ENCODE measurements at regions not wholly inside any gene's neighbourhood (a gene's known extent, or its start where the extent isn't known, plus 50 kb on each side); places are given as distances from the start of the nearest gene placed in this dataset.

DNA sequence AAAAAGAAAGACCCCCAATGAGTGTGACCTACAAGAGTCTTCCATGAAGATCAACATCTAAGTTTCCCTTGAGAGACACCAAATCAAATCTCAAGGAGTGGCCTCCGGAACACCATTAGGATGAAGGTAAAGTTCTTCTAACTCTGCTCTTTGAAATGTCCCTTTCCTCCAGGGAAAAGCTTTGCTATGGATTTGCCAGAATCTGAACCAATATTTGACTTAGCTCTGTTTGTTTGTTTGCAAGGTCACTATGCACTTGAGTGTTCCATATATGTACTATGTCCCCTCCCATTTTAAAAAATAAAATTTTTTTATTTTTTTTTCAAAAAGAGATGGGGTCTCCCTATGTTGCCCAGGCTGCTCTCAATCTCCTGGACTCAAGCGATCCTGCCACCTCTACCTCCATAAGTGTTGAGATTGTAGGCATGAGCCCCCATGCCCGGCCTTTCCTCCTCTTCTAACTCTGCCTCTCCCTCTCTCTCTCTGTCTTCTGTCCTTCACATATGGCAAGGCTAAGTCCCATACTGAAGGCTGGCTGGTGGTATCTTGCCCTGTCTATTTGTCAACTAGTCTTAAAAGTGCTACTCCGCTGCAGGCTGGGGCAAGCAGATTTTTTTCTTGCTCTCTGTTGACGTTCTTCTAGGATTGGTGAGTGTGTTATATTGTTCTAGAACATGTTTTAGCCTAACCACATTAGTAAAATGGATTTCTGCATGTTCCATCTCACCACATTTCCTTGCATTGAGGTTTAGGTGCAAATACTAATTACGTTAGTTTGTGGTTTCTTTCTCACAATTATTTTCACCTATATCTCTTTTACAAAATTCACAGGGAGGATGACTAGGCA is 276.7 kb upstream of the DYNLRB2 start:
- DNase-seq = no peak
- H3K4me3 ChIP-seq (ENCODE audit: low read depth, low read length) = no peak overlapping the region
- Mint-ChIP-seq H3K4me1 (ENCODE audit: low read depth, unreplicated experiment) (peaks cover 52% of the 10 kb centered on the region), H3K9me3 (ENCODE audit: unreplicated experiment) (peaks cover 18% of the 10 kb centered on the region), H3K36me3 (ENCODE audit: insufficient read depth, unreplicated experiment) (peaks cover 10% of the 10 kb centered on the region), H3K27ac (ENCODE audit: unreplicated experiment) (peak overlapping the region; percentile 96), H3K27me3 (ENCODE audit: insufficient read depth, unreplicated experiment) (no peaks in the 10 kb centered on the region), H3K4me3 (ENCODE audit: unreplicated experiment) (peak overlapping the region; percentile 71)
- H3K27me3 ChIP-seq (replicated peaks; ENCODE audit: control insufficient read depth, insufficient read depth, low read length) = no peaks in the 10 kb centered on the region
- CTCF ChIA-PET = no interaction called here
- POLR2A ChIA-PET = no interaction called here
- H3K9me3 ChIP-seq = no peaks in the 10 kb centered on the region
- TF ChIP-seq CTCF (IDR thresholded peaks at IDR 0.05; ENCODE audit: insufficient read depth in 1 of 2, low read depth in 1 of 2, low read length in 1 of 2, severe bottlenecking in 1 of 2, unreplicated experiment in 1 of 2) = no peak
- no peaks in the 10 kb centered on the region for H3K36me3 ChIP-seq (ENCODE audit: control insufficient read depth, insufficient read depth, low read length)
- H3K4me1 ChIP-seq = peaks cover 47% of the 10 kb centered on the region
- no TSS peak for BruUV-seq (replicated peaks)
- intact Hi-C loops (cut with micrococcal nuclease; ENCODE audit: unreplicated experiment) = loop anchor here (2.0 to 10.0 kb wide), 2 partner anchors 37 to 509 kb away; no protein-coding TSS in a partner anchor

- no peaks in the 10 kb centered on the region for H3K9me3 ChIP-seq
- peaks cover 47% of the 10 kb centered on the region for H3K4me1 ChIP-seq
- ChIA-PET POLR2A (interaction anchor here (0.6 kb wide), 1 partner anchor 13 kb away, joined by 3 read pairs; no protein-coding TSS in a partner anchor), CTCF (no interaction called here)
- no peak for TF ChIP-seq CTCF (IDR thresholded peaks at IDR 0.05; ENCODE audit: insufficient read depth in 1 of 2, low read depth in 1 of 2, low read length in 1 of 2, severe bottlenecking in 1 of 2, unreplicated experiment in 1 of 2)
- no peaks in the 10 kb centered on the region for H3K36me3 ChIP-seq (ENCODE audit: control insufficient read depth, insufficient read depth, low read length)
- intact Hi-C loops (cut with micrococcal nuclease; ENCODE audit: unreplicated experiment) = loop anchor here (10.0 kb wide), 1 partner anchor 509 kb away; no protein-coding TSS in a partner anchor
- H3K27me3 Mint-ChIP-seq (ENCODE audit: insufficient read depth, unreplicated experiment) = no peaks in the 10 kb centered on the region
- H3K27ac Mint-ChIP-seq (ENCODE audit: unreplicated experiment) = peak overlapping the region; percentile 96
- peaks cover 51% of the 10 kb centered on the region for H3K4me1 Mint-ChIP-seq (ENCODE audit: low read depth, unreplicated experiment)
- H3K27me3 ChIP-seq (replicated peaks; ENCODE audit: control insufficient read depth, insufficient read depth, low read length) = no peaks in the 10 kb centered on the region
- peaks cover 15% of the 10 kb centered on the region for H3K9me3 Mint-ChIP-seq (ENCODE audit: unreplicated experiment)
- H3K4me3 ChIP-seq (ENCODE audit: low read depth, low read length) = no peak overlapping the region
- peaks cover 10% of the 10 kb centered on the region for H3K36me3 Mint-ChIP-seq (ENCODE audit: insufficient read depth, unreplicated experiment)
- H3K4me3 Mint-ChIP-seq (ENCODE audit: unreplicated experiment) = peak overlapping the region; percentile 71
- BruUV-seq (replicated peaks) = no TSS peak
- no peak for DNase-seq
Observed at GRCh38 chr16:80263181-80263823, 277.5 kb upstream of the DYNLRB2 start.

GRCh38 chr16:80260906-80261311 is 279.9 kb upstream of the DYNLRB2 start:
- peaks cover 11% of the 10 kb centered on the region for H3K36me3 Mint-ChIP-seq (ENCODE audit: insufficient read depth, unreplicated experiment)
- no peak for TF ChIP-seq CTCF (IDR thresholded peaks at IDR 0.05; ENCODE audit: insufficient read depth in 1 of 2, low read depth in 1 of 2, low read length in 1 of 2, severe bottlenecking in 1 of 2, unreplicated experiment in 1 of 2)
- no peak for DNase-seq

More at GRCh38 chr16:80260906-80261311, 279.9 kb upstream of the DYNLRB2 start:
- Mint-ChIP-seq H3K4me3 (ENCODE audit: unreplicated experiment) (no peak overlapping the region), H3K4me1 (ENCODE audit: low read depth, unreplicated experiment) (peaks cover 33% of the 10 kb centered on the region), H3K27me3 (ENCODE audit: insufficient read depth, unreplicated experiment) (no peaks in the 10 kb centered on the region), H3K9me3 (ENCODE audit: unreplicated experiment) (peaks cover 9% of the 10 kb centered on the region), H3K27ac (ENCODE audit: unreplicated experiment) (peak overlapping the region; percentile 18)
- ChIA-PET CTCF (no interaction called here), POLR2A (no interaction called here)
- Histone ChIP-seq H3K4me3 (ENCODE audit: low read depth, low read length) (no peak overlapping the region), H3K9me3 (no peaks in the 10 kb centered on the region), H3K4me1 (peaks cover 28% of the 10 kb centered on the region), H3K27me3 (replicated peaks; ENCODE audit: control insufficient read depth, insufficient read depth, low read length) (no peaks in the 10 kb centered on the region), H3K36me3 (ENCODE audit: control insufficient read depth, insufficient read depth, low read length) (no peaks in the 10 kb centered on the region)
- BruUV-seq (replicated peaks) = no TSS peak
- intact Hi-C loops (cut with micrococcal nuclease; ENCODE audit: unreplicated experiment) = loop anchor here (10.0 kb wide), 1 partner anchor 506 kb away; no protein-coding TSS in a partner anchor

Data from Caco-2 (cell line).